IMR-90 (cell line): ENCODE measurements at regions not wholly inside any gene's neighbourhood (a gene's known extent, or its start where the extent isn't known, plus 50 kb on each side); places are given as distances from the start of the nearest gene placed in this dataset.

Source experiments
- ATAC-seq: fragments of 200-7000 bp; cut with Tn5 transposase; 2 replicates; pipeline ENCODE4 v1.9.1; 2020; ENCODE audit warnings: low read depth, mild to moderate bottlenecking, moderate library complexity
- BruUV-seq: library from RNA; stranded (reverse); fragments of 400-500 nt; replicated peaks from 2 replicates; lab custom pipeline; 2021; lab: Mats Ljungman, UMichigan
- CTCF ChIA-PET: fragments of 300-600 bp; formaldehyde crosslinking; extraction: SDS; loops from one replicate; lab custom pipeline; 2021; ENCODE audit warnings: antibody characterized with exemption; lab: Yijun Ruan, JAX
- POLR2A ChIA-PET: fragments of 300-600 bp; sonication (Branson Sonifier 250); formaldehyde crosslinking; loops from one replicate; lab custom pipeline; 2022; ENCODE audit warnings: antibody characterized with exemption; ENCODE audit not compliant: unreplicated experiment; lab: Charles Lee
- DNase-seq: peaks from one replicate; pipeline ENCODE4 v3.0.0; 2013
- H2AFZ ChIP-seq: replicated peaks from 2 replicates; pipeline ENCODE3; 2013; ENCODE audit warnings: low read length, mild to moderate bottlenecking; ENCODE audit not compliant: poor library complexity
- H2AK5ac ChIP-seq: 2 replicates; pipeline ENCODE4 v1.6.1; 2013; ENCODE audit warnings: low read depth, low read length, inconsistent platforms
- H2AK9ac ChIP-seq: replicated peaks from 2 replicates; pipeline ENCODE3; 2013; ENCODE audit warnings: mild to moderate bottlenecking, low read depth, low read length, moderate library complexity; ENCODE audit not compliant: poor library complexity
- H2BK120ac ChIP-seq: 2 replicates; pipeline ENCODE4 v1.6.1; 2013; ENCODE audit warnings: low read depth, low read length, inconsistent platforms
- H2BK15ac ChIP-seq: 3 replicates; pipeline ENCODE4 v1.6.1; 2013; ENCODE audit warnings: low read depth, low read length, inconsistent platforms
- H2BK20ac ChIP-seq: 2 replicates; pipeline ENCODE4 v1.6.1; 2013; ENCODE audit warnings: low read depth, mild to moderate bottlenecking, inconsistent platforms, low read length, moderate library complexity
- H2BK5ac ChIP-seq: 2 replicates; pipeline ENCODE4 v1.6.1; 2013; ENCODE audit warnings: mild to moderate bottlenecking, low read depth, low read length, inconsistent platforms; ENCODE audit not compliant: poor library complexity, severe bottlenecking
- H3K14ac ChIP-seq: replicated peaks from 2 replicates; pipeline ENCODE4 v1.6.1; 2013; ENCODE audit warnings: low read depth, low read length, inconsistent platforms
- H3K18ac ChIP-seq: 2 replicates; pipeline ENCODE4 v1.6.1; 2013; ENCODE audit warnings: low read depth, low read length, control low read depth
- H3K23ac ChIP-seq: 2 replicates; pipeline ENCODE4 v1.6.1; 2013; ENCODE audit warnings: low read depth, low read length, inconsistent platforms
- H3K27ac ChIP-seq: 2 replicates; pipeline ENCODE4 v1.5.1; 2013; ENCODE audit warnings: mild to moderate bottlenecking, control low read depth, low read length; ENCODE audit not compliant: insufficient read depth
- H3K27me3 ChIP-seq: 2 replicates; pipeline ENCODE4 v1.6.1; 2013; ENCODE audit warnings: low read length; ENCODE audit not compliant: control insufficient read depth, insufficient read depth
- H3K36me3 ChIP-seq: 2 replicates; pipeline ENCODE4 v1.6.1; 2013; ENCODE audit warnings: low read length, mixed read lengths; ENCODE audit not compliant: control insufficient read depth, insufficient read depth
- H3K4ac ChIP-seq: 2 replicates; pipeline ENCODE4 v1.6.1; 2013; ENCODE audit warnings: low read depth, low read length, inconsistent platforms
- H3K4me1 ChIP-seq: 2 replicates; pipeline ENCODE4 v1.6.1; 2013; ENCODE audit warnings: low read length, mixed read lengths; ENCODE audit not compliant: control insufficient read depth, insufficient read depth
- H3K4me2 ChIP-seq: 2 replicates; pipeline ENCODE4 v1.6.1; 2013; ENCODE audit warnings: low read depth, mild to moderate bottlenecking, control low read depth, low read length, moderate library complexity
- H3K4me3 ChIP-seq: 2 replicates; pipeline ENCODE4 v1.5.1; 2013; ENCODE audit warnings: low read depth, mild to moderate bottlenecking, control low read depth, low read length, moderate library complexity; ENCODE audit not compliant: insufficient read depth
- H3K56ac ChIP-seq: 2 replicates; pipeline ENCODE4 v1.6.1; 2013; ENCODE audit warnings: low read length, inconsistent platforms; ENCODE audit not compliant: insufficient read depth; ENCODE audit errors: extremely low read depth
- H3K79me1 ChIP-seq, 2 experiments: 2 replicates each; pipeline ENCODE4 v1.6.1; 2013; ENCODE audit warnings: low read length in 2 of 2, inconsistent platforms in 1 of 2, low read depth in 1 of 2
- H3K9ac ChIP-seq: 2 replicates; pipeline ENCODE4 v1.6.1; 2013; ENCODE audit warnings: low read depth, low read length, control low read depth
- H3K9me1 ChIP-seq: 2 replicates; pipeline ENCODE4 v1.6.1; 2013; ENCODE audit warnings: low read length, inconsistent platforms; ENCODE audit not compliant: insufficient read depth
- H3K9me3 ChIP-seq: 2 replicates; pipeline ENCODE4 v1.6.1; 2013; ENCODE audit warnings: low read length; ENCODE audit not compliant: control insufficient read depth, insufficient read depth
- H4K20me1 ChIP-seq: 2 replicates; pipeline ENCODE4 v1.6.1; 2013; ENCODE audit warnings: low read length, inconsistent platforms; ENCODE audit not compliant: insufficient read depth
- H4K5ac ChIP-seq: 2 replicates; pipeline ENCODE4 v1.6.1; 2013; ENCODE audit warnings: mild to moderate bottlenecking, low read depth, low read length, control low read depth
- H4K8ac ChIP-seq, 2 experiments: 2 replicates each; pipeline ENCODE4 v1.6.1; 2013; ENCODE audit warnings: low read depth in 2 of 2, low read length in 2 of 2, control low read depth in 1 of 2, inconsistent platforms in 1 of 2
- H4K91ac ChIP-seq: 2 replicates; pipeline ENCODE4 v1.6.1; 2013; ENCODE audit warnings: low read depth, low read length, inconsistent platforms; ENCODE audit not compliant: insufficient read depth
- BHLHE40 ChIP-seq: fragments of 150-350 bp; IDR thresholded peaks from 2 replicates; pipeline ENCODE4 v1.6.1; 2016; ENCODE audit warnings: mild to moderate bottlenecking, low read depth, low read length
- CEBPB ChIP-seq: IDR thresholded peaks from 2 replicates; pipeline ENCODE4 v1.6.1; 2012; ENCODE audit warnings: low read depth, low read length, improper control_type of control experiment
- CTCF ChIP-seq: conservative IDR thresholded peaks from 2 replicates; pipeline ENCODE4 v1.5.1; 2012; ENCODE audit warnings: mild to moderate bottlenecking, low read depth, low read length, improper control_type of control experiment
- MXI1 ChIP-seq: IDR thresholded peaks from 2 replicates; pipeline ENCODE4 v1.6.1; 2012; ENCODE audit warnings: low read depth, mild to moderate bottlenecking, low read length, moderate library complexity, borderline replicate concordance
- RAD21 ChIP-seq: IDR thresholded peaks from 2 replicates; pipeline ENCODE4 v1.6.1; 2012; ENCODE audit warnings: low read length, improper control_type of control experiment
- SMC3 ChIP-seq: fragments of 150-350 bp; IDR thresholded peaks from 2 replicates; pipeline ENCODE4 v1.6.1; 2016; ENCODE audit warnings: low read depth, mild to moderate bottlenecking, antibody characterized with exemption, low read length, moderate library complexity
- WGBS, 2 experiments: methylation state at CpG; one replicate each; pipeline versions ENCODE4 v1.1.5 to v1.1.7; 2013; ENCODE audit warnings: missing lambda C conversion rate in 2 of 2; ENCODE audit not compliant: insufficient read length in 1 of 2; ENCODE audit errors: extremely low coverage in 2 of 2; 5-methylcytosine and 5-hydroxymethylcytosine counted together
- dilution Hi-C: fragments of 300-500 bp; cut with HindIII; formaldehyde crosslinking; loops from one replicate; pipeline ENCODE4 v1.14.3; 2018; ENCODE audit warnings: low sequenced_read_pairs; ENCODE audit not compliant: unreplicated experiment
- in situ Hi-C: fragments of 300-500 bp; cut with MboI; formaldehyde crosslinking; loops from 3 replicates; pipeline ENCODE4 v1.14.3; 2019; ENCODE audit warnings: low sequenced_read_pairs, inconsistent platforms, mixed read lengths
- intact Hi-C: fragments of 100-400 bp; cut with micrococcal nuclease; formaldehyde crosslinking; loops from 2 replicates; pipeline ENCODE4 v1.10.0; 2022

DNA sequence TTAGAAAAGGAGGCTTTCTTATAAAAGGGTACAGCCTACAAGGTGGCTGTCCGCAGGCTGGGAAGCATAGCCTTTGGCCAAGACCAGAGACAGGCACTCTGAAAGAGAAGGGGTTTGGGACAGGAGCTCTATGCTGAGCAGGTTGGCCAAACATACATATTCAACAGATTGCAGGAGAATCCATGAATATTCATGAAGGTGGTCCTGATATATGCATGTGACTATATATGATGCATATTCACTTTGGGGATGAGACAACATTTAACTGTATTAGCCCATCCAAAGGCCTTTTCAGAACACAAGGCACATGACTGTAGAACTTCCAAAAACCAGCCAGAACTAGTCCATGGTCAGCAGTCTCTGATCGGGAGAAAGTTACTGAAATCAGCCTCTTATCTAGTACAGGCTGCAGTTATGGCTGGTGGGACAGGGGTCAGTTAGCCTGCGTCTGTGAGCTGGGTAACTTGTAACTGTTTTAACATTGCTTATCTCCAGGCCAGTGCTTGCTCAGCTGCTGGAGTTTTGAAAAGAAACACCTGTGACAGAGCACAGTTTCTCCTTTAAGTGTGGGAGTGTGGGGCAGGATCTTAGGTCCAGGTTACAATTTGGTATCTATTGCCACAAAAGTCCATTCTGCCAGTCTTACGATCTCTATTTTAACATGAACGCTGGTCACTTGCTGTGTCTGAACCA is 924.2 kb downstream of the UQCRFS1 start:
- ChIA-PET POLR2A (no interaction called here), CTCF (no interaction called here)
- Histone ChIP-seq H4K5ac (no peak overlapping the region), H4K91ac (no peak overlapping the region), H2BK15ac (no peak overlapping the region), H4K8ac (no peak overlapping the region), H3K27ac (no peak overlapping the region), H3K9me3 (peaks cover 34% of the 10 kb centered on the region), H3K56ac (no peak overlapping the region), H3K4me3 (no peak overlapping the region), H3K36me3 (no peaks in the 10 kb centered on the region), H3K4ac (no peak overlapping the region), H3K79me1 (no peaks in the 10 kb centered on the region), H3K9ac (no peak overlapping the region), H3K14ac (no peak overlapping the region), H3K27me3 (no peaks in the 10 kb centered on the region), H4K20me1 (no peaks in the 10 kb centered on the region), H3K18ac (no peak overlapping the region), H3K23ac (no peak overlapping the region), H2BK120ac (no peak overlapping the region), H3K4me2 (no peak overlapping the region), H2AK5ac (no peak overlapping the region), H3K9me1 (no peaks in the 10 kb centered on the region), H2BK5ac (no peak overlapping the region), H2AK9ac (no peak overlapping the region), H2AFZ (no peak overlapping the region), H3K4me1 (no peaks in the 10 kb centered on the region), H2BK20ac (no peak overlapping the region)
- no peak for DNase-seq
- dilution Hi-C loops (no loop called here), in situ Hi-C loops (no loop called here), intact Hi-C loops (no loop called here)
- WGBS, 2 experiments, result no CpG with 5 or more reads among the region's 5 CpGs
- no peak for TF ChIP-seq CEBPB
- TF ChIP-seq RAD21, result no peak
- no peak for TF ChIP-seq BHLHE40
- no peak for TF ChIP-seq MXI1
- no peak for TF ChIP-seq CTCF
- no peak for TF ChIP-seq SMC3
- no peak for ATAC-seq
- BruUV-seq, result no TSS peak
